ENCODE measurements at regions not wholly inside any gene's neighbourhood (a gene's known extent, or its start where the extent isn't known, plus 50 kb on each side); places are given as distances from the start of the nearest gene placed in this dataset.

DNA sequence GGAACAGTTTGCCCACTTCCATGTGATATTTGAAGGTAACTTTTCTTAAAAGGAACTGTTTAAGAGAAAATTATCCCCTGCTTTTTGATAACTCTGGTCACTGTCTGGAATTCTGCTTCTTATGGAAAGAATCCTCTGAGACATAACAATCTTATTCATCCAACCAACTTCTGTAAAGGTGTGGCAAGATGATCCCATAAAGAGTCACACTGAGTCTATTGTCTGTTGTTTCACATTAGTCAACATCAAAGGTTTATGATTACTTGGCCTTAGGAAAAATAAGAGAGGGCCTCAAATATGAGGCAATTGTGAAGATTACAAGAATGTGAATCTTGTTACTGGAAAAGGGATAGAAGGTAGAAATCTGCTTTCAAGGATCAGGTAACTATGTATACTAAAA lies 88.0 kb upstream of the MAGEB18 start:
- no peak for TF ChIP-seq MYC (IDR thresholded peaks at IDR 0.05; ENCODE audit: low read depth, low read length)
- TF ChIP-seq, protein P1, sequence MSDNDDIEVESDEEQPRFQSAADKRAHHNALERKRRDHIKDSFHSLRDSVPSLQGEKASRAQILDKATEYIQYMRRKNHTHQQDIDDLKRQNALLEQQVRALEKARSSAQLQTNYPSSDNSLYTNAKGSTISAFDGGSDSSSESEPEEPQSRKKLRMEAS (IDR thresholded peaks at IDR 0.05; ENCODE audit: low read depth, low read length) = no peak
- no peak for TF ChIP-seq CTCF (IDR thresholded peaks at IDR 0.05; ENCODE audit: low read depth, low read length)
- no peak for TF ChIP-seq POLR2A (IDR thresholded peaks at IDR 0.05; ENCODE audit: extremely low read depth, insufficient read length)
- no peak overlapping the region for H3K4me3 ChIP-seq (ENCODE audit: low read depth, low read length)
- no peak for DNase-seq (ENCODE audit: low read depth)

DNA sequence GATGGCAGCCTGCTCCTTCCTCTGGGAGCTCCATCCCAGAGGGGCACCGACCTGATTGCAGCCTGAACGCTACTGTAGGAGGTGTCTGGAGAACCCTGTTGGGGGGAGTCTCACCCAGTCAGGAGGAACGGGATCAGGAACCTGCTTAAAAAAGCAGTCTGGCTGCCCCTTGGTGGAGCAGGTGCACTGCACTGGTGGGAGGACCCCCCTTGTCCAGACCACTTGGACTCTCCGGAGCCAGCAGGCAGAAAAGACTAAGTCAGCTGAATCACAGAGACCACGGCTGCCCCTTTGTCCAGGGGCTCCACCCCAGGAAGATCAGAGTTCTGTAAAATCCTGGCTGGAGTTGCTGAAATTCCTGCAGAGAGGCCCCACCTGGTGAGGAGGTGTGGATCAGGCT lies 67.3 kb upstream of the MAGEB18 start:
- H3K4me3 ChIP-seq (ENCODE audit: low read depth, low read length) = no peak overlapping the region
- no peak for DNase-seq (ENCODE audit: low read depth)
- TF ChIP-seq CTCF (IDR thresholded peaks at IDR 0.05; ENCODE audit: low read depth, low read length) (no peak), MYC (IDR thresholded peaks at IDR 0.05; ENCODE audit: low read depth, low read length) (no peak), POLR2A (IDR thresholded peaks at IDR 0.05; ENCODE audit: extremely low read depth, insufficient read length) (no peak)
- TF ChIP-seq, protein P1 (IDR thresholded peaks at IDR 0.05; ENCODE audit: low read depth, low read length) = no peak

GRCh38 chrX:26071618-26072017 lies 66.5 kb upstream of the MAGEB18 start:
- H3K4me3 ChIP-seq (ENCODE audit: low read depth, low read length) = no peak overlapping the region
- DNase-seq (ENCODE audit: low read depth) = no peak
- TF ChIP-seq, protein P1 (IDR thresholded peaks at IDR 0.05; ENCODE audit: low read depth, low read length) = no peak
- TF ChIP-seq POLR2A (IDR thresholded peaks at IDR 0.05; ENCODE audit: extremely low read depth, insufficient read length) = no peak
- no peak for TF ChIP-seq MYC (IDR thresholded peaks at IDR 0.05; ENCODE audit: low read depth, low read length)
- no peak for TF ChIP-seq CTCF (IDR thresholded peaks at IDR 0.05; ENCODE audit: low read depth, low read length)

DNA sequence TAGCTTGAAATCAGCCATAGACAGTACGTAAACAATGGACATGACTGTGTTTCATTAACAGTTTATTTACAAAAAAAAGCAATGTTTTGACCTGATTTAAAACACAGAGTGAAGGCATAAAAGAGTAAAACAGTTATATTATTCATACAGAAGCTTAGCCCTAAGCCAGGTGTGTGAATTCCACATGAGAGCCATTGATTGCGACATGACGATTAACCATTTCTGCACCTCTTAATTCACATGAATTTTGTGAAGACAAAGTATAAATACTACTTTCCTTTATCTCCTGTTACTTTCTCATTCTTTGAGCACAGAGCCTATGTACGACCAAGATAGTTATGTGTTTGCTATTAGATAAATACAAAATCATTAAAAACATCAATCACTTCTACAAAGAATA lies 55.0 kb upstream of the MAGEB18 start:
- H3K4me3 ChIP-seq (ENCODE audit: low read depth, low read length) = no peak overlapping the region
- TF ChIP-seq CTCF (IDR thresholded peaks at IDR 0.05; ENCODE audit: low read depth, low read length) = no peak
- no peak for TF ChIP-seq MYC (IDR thresholded peaks at IDR 0.05; ENCODE audit: low read depth, low read length)
- DNase-seq (ENCODE audit: low read depth) = no peak
